ENCODE measurements at regions not wholly inside any gene's neighbourhood (a gene's known extent, or its start where the extent isn't known, plus 50 kb on each side); places are given as distances from the start of the nearest gene placed in this dataset.
"Not testable (repeated sequence)": the region's sequence is repeated elsewhere in the genome, so short reads cannot be mapped to it uniquely, and the experiment has no call there.

DNA sequence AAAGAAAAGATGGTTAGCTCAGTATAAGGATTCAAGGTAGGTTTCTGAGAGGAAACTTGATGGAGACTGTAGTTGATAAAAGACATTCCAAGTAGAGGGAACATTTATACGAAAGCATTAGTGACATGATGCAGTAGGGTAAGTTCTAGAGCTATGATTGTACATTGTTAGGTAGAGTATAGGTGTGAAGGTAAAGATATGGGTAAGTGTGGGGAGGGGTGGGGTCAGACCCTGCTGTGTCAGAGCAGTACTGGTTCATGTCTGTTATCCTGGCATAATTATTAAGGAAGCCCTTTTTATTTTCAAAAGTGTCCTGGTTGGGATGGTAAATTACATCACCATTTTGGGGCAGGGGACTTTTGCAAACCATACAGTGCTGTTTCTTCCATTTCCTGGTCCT lies 635.8 kb downstream of the COL12A1 start:
- no peak for DNase-seq

DNA sequence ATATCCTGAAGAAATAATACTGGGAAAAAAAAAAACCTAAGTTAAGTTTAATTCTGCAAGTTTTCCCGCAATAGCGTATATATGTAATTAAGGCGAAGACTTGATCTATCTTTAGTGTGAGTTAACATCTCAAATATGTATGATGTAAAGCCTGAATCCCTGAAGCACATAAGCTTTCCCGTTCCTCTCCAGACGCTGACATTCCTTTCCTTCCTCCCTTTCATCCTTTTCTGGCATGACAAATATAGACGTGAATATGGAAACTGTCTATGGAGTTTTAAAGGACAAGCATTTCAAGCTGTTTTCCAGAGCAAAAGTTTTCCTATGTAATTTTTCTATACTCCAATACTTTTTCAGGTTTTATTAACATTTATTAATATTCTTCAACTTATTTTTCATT lies 637.0 kb downstream of the COL12A1 start:
- DNase-seq, result no peak

DNA sequence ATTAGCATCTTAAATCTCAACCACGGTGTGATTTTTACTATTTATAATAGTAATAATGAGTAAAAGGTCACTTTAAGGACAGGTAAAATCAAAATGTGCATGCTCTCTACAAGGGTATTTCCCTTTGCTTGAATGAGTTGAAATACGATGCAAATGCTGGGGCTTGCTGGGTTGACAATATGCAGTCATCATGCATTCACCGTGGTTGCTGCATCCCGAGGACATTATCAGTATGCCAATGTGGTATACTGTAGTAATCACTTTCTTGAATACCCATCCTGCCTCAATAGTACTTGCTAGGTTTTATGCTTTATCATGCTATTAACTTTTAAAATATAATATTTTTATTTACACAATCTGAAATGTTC lies 637.9 kb downstream of the COL12A1 start:
- DNase-seq, result not testable (repeated sequence)

DNA sequence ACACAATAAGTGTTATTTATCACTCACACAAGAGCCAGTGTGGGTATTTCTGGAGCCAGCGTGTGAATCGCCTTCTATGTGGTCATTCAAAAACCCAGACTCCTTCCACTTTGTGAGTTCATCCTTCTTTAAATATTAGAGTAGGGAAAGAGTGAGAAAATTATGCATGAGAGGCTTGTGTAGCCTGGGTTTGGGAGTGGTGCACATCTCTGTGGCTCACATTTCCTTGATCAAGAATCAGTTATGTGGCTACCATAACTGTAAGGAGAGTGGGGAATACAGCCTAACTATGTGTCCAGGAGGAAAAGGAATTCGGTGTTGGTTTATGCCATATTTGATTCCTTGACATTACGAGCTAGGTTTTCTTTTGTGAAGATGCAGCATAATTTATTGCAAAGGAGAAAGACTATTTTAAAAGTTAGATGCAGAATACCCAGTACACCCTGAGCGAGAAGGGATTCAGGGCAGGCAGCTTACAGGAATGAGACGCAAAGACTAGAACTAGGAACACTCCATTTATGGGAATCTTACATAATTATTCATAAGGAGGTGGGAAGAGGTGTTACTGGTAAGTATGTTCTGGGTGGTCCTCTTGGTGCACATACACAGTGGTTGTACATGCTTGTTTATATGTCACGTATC lies 638.5 kb downstream of the COL12A1 start:
- DNase-seq, result no peak

DNA sequence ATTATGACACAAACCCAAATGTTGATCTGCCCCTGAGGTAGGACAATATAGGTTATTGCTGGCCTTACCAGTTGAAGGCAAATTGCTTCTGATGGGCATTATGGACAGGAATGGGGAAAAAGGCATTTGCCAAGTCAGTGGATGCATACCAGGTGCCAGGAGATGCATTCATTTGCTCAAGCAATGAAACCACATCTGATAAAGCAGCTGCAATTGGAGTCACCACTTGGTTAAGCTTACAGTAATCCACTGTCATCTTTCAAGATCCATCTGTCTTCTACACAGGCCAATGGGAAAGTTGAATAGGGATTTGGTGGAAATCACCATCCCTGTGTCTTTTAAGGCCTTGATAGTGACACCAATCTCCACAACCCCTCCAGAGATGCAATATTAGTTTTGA lies 648.6 kb downstream of the COL12A1 start:
- no peak for DNase-seq

DNA sequence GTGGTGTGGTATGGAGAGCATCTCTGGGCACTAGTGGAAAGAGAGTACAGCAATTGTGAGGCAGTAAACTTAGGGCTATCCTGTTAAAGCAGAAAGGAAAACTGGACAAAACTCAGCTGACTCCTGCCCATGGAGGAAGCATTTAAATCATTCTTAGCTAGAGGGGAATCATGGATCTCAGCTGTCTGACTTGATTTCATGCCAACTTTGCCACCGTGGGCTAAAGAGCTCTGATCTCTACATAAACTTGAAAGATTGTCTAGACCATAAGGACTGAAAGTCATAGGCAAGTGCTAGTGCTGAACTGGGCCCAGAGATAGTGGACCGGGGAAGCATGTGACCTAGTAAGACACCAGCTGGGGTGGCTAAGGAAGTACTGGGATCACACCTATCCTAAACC lies 651.8 kb downstream of the COL12A1 start:
- DNase-seq, result no peak

DNA sequence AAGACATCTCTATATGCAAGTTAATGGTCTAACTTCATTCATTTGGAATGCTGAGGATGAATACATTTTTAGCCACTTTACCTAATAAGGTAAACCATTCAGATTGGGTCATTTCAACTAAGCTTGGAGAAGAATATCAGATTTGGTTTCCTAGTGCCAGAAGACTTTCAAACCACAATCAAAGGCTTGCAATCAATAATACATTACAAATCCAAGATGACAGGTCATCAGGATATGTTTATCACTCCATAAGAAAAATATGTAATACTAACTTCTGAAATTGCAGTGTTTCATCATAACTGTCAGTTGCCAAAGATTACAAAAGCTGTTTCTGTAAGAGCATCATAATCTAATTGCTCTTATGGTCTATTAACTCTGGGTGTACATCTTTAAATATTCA lies 654.0 kb downstream of the COL12A1 start:
- no peak for DNase-seq

DNA sequence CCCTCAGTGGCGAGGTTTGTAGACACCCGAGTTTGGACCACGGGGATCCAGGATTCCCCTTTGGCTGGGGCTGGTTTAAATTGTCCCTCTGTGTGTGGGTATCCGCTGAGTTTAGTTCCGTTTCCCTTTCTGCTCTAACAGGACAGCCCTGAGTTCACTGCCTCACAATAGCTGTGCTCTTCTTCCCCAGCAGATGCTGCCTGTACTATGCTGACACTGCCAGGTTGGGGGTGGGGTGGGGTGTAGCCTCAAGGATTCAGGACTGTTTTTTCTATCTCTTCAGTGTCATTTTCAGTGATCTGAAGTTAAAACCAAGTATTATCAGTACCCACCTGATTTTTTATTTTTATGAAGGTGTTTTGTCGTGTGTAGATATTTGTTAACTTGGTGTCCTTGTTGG lies 655.0 kb downstream of the COL12A1 start:
- no peak for DNase-seq

DNA sequence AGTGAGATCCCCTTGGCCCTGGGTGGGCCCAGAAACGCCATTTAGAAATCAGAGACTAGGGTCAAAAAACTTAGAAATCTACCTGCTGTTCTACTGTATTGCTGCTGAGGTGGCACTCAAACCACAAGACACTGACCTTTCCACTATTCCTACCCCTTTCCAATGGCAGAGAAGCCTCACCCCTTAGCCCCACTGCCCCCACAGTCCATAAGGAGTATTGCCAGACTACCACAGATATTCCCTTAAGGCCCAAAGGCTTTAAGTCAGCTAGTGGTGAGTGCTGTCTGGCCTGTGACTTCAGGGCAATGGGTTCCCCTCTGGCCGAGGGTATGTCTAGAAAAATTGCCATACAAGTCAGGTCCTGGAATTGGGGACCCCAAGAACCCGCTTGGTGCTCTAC lies 656.1 kb downstream of the COL12A1 start:
- DNase-seq, result no peak

DNA sequence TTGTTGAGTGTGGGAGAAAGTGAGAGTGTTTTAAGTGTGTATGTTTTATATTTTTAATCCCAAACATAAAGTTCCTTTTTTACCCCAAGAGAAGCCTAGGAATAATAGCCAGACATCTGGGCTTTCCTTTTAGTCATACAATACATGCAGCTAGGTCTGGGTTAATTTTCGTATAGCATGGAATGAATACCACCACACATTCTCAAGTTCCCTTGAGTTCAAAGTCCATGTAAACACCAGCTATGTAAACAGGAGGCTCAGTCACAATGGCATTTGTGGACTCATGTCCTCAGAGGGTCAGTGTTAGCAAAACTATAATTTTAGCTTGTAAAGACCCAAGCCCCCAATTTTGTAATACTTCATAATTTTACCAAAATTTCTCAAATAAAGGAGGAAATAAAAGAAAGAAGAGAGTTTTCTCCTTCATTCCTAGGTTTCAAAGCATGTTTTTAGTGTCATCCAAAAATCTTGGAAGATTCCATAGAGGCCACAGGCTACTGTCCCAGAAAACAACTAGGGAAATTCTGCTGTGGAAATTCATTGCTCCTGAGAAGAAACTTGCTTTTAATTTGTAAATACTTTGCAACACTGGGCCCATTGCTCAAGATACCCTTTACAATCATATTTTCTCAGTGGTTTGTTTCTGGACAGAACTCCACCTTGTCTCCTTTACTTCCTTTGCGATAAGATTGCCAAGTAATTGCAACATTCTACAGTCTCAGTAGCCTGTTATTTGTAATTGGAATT lies 671.2 kb downstream of the COL12A1 start:
- no peak for DNase-seq

DNA sequence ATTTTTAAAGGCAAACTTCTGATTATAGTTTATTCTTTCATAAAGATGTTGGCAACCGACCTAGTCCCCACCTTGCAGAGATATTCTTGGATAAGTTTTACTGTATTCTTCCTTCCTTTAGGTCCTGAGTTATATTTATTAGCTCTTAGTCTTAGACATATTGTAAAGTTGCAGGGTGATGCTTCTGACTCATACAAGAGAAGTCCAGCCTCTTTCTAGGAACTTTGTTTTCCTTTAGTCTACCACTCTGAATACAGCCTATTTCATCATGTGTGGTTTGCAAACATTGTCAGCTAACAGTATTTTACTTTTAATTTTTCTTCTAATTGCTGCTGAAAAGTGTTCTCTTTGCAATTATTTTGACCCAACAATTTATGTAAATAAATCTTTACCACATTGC lies 686.7 kb downstream of the COL12A1 start:
- no peak for DNase-seq

DNA sequence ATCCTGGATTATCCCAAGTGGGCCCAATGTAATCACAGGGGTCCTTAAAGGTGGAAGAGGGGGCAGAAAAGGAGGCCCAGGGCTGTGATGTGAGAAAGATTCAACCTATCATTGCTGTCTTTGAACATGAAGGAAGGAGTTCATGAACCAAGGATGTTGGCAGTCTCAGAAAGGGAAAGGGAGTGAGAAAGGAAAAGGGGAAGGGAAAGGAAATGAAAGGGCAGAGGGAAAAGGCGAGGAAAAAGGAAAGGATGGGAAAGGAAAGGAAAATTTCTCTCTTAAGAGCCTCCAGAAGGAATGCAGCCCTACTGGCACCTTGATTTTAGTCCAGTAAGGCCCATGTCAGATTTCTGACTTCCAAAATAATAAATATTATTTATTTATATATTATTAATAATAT lies 687.8 kb downstream of the COL12A1 start:
- no peak for DNase-seq

DNA sequence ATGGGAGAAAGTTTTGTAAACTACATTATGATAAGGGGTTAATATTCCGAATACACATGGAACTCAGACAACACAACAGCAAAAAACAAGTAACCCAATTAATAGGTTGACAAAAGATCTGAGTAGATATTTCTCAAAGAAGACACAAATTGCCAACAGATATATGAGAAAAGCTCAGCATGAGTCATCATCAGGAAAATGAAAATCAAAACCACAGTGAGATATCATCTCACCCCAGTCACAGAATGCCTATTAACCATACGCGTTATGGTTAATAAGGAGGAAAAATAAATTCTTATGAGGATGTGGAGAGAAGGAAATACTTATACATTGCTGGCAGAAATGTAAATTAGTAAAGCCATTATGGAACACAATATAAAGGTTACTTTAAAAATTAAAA lies 695.0 kb downstream of the COL12A1 start:
- no peak for DNase-seq

DNA sequence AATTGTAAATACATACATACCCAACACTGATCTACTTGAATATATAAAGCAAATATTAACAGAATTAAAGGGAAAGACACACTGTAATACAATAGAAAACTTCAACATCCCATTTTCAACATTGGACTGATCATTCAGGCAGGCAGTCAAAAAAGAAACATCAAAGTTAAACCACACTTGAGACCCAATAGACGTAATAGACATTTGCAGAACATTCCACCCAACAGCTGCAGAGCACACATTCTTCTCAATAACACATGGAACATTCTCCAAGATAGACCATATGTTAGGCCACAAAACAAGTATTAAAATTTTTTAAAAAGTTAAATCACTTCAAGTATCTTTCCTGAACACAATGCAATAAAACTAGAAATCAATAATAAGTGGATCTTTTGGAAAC lies 698.2 kb downstream of the COL12A1 start:
- DNase-seq, result no peak

DNA sequence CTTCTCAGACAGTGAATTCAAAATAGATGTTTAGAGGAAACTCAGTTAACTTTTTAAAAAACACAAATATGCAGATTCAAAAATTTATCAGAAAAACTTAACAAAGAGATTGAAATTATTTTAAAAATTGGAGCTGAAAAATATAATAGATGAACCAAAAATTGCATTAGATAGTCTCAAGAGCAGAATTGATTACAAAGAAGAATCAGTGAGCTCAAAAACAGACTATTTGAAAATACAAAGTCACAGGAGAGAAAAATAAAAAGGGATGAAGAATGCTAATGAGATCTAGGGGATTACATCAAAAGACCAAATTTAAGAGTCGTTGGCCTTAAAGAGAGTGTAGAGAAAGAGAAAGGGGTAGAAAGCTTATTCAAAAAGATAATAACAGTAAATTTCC lies 700.5 kb downstream of the COL12A1 start:
- no peak for DNase-seq

DNA sequence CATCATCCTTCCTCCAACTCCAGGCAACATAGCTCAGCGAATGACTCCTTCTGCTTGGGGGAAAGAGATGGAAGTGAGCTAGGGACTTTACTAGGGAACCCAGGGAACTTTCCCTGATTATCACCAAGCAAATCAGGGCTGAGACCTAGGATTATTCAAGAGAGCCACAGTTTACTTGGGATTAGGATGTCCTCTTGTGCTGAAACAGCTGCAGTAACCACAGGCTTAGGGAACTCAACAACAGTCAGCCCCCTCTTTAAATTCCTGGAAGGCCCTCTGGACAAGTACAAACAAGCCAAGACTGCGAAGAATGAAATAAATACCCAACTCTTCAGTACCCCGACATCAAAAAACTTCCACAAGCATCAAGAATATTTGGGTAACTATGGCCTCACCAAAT lies 700.9 kb downstream of the COL12A1 start:
- no peak for DNase-seq

DNA sequence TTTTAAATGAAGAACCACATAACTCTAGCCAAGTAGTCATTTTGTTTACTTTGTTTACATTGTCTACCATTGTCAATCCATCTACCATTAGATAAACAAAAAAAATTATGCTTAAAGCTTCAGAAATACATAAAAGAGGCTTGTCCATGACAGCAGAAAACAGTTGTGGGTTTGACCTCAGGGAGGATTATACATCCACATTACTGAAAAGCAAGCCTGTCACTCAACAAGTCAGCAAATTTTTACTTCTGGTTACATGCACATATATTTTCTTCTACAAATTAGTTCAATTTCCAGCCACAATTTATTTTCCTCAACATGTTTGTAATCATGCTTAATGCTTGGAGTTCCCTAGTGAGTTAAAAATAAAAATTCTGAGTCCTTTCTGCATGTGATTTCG lies 713.3 kb downstream of the COL12A1 start:
- DNase-seq, result no peak

DNA sequence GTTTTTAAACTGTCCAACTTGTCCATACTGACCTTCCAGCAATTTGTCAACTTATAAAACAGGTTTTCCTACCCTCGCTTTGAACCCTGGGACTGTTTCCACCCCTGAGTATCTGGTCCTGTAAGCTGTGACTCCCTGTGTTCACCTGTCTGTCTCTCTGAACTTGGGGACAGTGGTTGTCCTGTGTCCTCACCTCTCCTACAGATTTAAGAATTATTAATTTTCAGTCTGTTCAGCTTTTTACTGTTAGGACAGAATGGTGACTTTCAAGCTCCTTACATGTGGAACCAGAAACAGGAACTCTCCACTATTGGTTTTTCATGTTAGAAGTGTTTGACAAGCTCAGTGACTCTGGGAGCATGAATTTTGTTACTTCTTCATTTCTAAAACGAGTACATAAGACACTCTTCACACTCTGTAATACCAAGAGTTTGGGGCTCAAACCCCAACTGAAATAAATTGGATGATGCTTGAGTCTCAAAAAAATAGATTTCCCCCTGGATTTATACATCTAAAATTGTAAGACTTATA lies 713.9 kb downstream of the COL12A1 start:
- no peak for DNase-seq

DNA sequence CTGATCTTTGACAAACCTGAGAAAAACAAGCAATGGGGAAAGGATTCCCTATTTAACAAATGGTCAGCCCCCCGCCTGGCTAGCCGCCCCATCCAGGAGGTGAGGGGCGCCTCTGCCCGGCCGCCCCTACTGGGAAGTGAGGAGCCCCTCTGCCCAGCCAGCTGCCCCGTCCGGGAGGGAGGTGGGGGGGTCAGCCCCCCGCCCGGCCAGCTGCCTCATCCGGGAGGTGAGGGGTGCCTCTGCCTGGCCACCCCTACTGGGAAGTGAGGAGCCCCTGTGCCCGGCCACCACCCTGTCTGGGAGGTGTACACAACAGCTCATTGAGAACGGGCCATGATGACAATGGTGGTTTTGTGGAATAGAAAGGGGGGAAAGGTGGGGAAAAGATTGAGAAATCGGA lies 717.1 kb downstream of the COL12A1 start:
- DNase-seq, result not testable (repeated sequence)

DNA sequence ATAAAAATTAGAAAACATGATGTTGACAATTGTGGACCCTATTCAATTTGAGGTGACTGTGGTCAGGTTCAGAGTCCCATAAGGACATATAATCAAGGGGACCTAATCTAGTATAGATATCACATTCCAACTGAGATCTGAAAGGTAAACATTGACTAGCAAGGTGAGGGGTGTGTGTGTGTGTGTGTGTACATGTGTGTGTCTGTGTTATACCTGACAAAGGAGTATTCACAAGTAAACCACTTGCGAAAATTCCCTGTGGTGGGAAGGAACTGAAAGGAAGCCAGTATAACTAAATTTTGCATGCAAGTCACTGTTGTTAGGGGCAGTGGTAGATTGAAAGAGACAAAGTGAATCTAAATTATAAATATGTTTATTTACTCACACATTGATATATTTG lies 723.7 kb downstream of the COL12A1 start:
- no peak for DNase-seq

DNA sequence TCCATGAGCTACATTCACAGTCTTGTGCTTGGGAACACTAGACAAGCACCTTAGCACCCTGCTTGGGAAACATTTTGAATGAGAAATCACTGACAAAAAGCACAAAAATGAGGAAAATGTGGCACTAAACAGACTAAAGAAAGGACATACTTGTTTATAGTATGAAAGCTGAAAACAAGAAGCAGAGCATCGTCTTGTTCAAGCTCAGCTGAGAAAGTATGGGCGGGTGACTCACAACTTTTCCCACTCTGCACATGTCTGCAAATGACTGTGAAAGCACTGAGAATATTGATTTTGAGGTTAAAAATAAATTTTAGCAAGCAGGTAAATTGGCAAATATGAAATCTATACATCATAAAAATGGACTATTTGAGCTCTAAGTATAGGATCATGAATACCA lies 725.3 kb downstream of the COL12A1 start:
- no peak for DNase-seq

DNA sequence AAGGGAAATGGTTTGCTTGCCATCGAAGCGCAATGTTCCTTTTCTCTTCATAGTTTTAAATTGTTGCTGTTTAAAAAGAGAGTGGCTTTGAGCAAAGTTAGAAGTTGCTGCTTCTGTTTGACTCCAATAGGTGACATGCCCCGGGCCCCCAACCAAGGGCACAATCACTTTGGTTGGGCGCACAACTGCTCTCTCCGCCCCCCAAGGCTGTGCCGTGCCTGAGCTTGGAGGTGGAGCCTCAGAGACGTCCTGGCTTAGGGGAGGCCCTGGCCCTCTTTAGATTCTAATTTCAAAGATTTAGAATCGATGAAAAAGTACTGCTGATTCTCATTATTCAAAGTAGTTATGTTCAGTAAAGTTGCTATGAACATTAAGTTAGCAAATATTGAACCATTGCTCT lies 725.9 kb downstream of the COL12A1 start:
- no peak for DNase-seq

DNA sequence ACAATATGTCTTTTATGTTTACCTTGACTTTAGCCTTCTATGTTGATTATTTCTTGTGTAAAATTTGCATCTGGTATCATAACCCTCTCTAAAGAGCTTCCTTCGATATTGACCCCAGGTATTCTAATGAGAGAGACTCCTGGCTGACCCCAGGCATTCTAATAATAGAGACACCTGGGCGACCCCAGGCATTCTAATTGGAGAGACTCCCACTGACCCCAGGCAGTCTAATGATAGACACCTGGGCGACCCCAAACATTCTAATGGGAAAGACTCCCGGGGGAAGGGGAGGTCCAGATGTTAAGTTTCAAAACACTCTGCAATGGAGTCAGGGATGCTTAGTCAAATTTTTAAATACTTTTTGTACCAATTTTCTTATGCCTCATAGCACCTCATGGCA lies 726.4 kb downstream of the COL12A1 start:
- DNase-seq, result no peak

DNA sequence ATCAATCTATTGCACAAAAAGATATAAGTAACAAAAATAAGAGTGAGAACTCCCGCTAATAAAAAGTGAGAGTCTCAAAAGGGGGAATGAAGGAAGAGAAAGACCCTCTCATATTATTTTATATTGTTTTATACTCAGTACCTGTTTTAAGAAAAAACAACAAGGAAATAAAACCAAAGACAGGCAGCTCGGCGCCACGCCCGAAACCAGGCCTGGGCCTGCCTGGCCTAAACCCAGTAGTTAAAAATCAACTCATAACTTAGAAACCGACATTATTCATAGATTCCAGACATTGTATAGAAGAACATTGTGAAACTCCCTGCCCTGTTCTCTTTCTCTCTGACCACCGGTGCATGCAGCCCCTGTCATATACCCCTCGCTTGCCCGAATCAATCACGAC lies 731.8 kb downstream of the COL12A1 start:
- DNase-seq, result not testable (repeated sequence)

DNA sequence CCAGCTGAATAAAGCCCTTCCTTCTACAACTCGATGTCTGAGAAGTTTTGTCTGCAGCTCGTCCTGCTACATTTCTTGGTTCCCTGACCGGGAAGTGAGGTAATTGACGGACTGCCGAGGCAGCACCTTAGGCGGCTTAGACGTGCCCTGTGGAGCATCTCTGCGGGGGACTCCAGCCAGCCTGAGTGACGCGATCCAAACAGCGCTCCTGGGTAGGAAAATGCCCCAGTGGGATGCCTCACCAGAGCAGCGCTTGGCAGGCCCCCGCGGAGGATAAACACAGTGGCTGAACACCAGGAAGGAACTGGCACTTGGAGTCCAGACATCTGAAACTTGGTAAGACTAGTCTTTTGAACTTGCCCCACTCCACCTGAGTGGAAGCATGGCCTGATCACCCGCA lies 737.3 kb downstream of the COL12A1 start:
- DNase-seq, result not testable (repeated sequence)
